Mammary epithelial cell (primary cell): ENCODE measurements at regions not wholly inside any gene's neighbourhood (a gene's known extent, or its start where the extent isn't known, plus 50 kb on each side); places are given as distances from the start of the nearest gene placed in this dataset.

Experiments used
- CTCF ChIP-seq, 2 donors: IDR thresholded peaks in 1 of 2; conservative IDR thresholded peaks in 1 of 2; 2 replicates each; pipeline ENCODE4 v1.5.1; 2011 to 2012; ENCODE audit warnings: inconsistent platforms in 2 of 2, low read length in 2 of 2, mild to moderate bottlenecking in 2 of 2, control low read depth in 1 of 2, low read depth in 1 of 2; ENCODE audit not compliant: insufficient read depth in 1 of 2; ENCODE audit errors: extremely low read depth in 1 of 2
- EZH2 ChIP-seq: IDR thresholded peaks from 2 replicates; pipeline ENCODE4 v1.6.1; 2012; ENCODE audit warnings: low read length, inconsistent platforms, borderline replicate concordance

- TF ChIP-seq CTCF (conservative IDR thresholded peaks at IDR 0.05 in 1 of 2, IDR thresholded peaks at IDR 0.05 in 1 of 2; ENCODE audit: extremely low read depth in 1 of 2, insufficient read depth in 1 of 2, low read depth in 1 of 2, low read length in 2 of 2) (no peak), EZH2 (no peak)
Observed at GRCh38 chr9:6160579-6160978, 55.0 kb upstream of the IL33 start.
